GM10266 (cell line): ENCODE measurements at regions not wholly inside any gene's neighbourhood (a gene's known extent, or its start where the extent isn't known, plus 50 kb on each side); places are given as distances from the start of the nearest gene placed in this dataset.

Experiments used
- DNase-seq: peaks from one replicate; pipeline ENCODE4 v3.0.0; 2012; ENCODE audit errors: extremely low spot score
- TF ChIP-seq, protein P1 (sequence below): IDR thresholded peaks from 2 replicates; pipeline ENCODE4 v1.5.1; 2012; ENCODE audit warnings: mild to moderate bottlenecking, low read depth; ENCODE audit not compliant: control insufficient read depth, insufficient read depth; ENCODE audit errors: missing control alignments

DNA sequence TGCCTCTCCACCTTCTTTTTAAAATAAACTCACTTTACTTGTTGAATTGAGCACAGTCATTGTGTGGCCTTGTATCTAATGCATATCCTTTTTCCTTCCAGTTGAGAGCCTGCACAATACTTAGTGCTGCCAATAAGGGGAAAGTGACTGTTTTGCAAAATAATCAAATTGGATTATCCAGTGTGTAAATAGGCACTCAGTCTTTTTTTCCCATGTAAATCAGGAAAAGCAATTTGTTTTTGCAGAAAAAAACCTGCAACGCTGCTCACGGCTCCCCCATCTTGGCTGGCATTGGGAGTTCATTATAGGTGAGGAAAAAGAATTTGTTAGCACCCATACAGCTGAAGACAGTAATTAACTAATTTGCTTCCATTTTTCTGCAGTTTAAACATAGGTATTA, 299.9 kb downstream of the CSNK1G3 start:
- TF ChIP-seq, protein P1, sequence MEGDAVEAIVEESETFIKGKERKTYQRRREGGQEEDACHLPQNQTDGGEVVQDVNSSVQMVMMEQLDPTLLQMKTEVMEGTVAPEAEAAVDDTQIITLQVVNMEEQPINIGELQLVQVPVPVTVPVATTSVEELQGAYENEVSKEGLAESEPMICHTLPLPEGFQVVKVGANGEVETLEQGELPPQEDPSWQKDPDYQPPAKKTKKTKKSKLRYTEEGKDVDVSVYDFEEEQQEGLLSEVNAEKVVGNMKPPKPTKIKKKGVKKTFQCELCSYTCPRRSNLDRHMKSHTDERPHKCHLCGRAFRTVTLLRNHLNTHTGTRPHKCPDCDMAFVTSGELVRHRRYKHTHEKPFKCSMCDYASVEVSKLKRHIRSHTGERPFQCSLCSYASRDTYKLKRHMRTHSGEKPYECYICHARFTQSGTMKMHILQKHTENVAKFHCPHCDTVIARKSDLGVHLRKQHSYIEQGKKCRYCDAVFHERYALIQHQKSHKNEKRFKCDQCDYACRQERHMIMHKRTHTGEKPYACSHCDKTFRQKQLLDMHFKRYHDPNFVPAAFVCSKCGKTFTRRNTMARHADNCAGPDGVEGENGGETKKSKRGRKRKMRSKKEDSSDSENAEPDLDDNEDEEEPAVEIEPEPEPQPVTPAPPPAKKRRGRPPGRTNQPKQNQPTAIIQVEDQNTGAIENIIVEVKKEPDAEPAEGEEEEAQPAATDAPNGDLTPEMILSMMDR, result no peak
- no peak for DNase-seq

DNA sequence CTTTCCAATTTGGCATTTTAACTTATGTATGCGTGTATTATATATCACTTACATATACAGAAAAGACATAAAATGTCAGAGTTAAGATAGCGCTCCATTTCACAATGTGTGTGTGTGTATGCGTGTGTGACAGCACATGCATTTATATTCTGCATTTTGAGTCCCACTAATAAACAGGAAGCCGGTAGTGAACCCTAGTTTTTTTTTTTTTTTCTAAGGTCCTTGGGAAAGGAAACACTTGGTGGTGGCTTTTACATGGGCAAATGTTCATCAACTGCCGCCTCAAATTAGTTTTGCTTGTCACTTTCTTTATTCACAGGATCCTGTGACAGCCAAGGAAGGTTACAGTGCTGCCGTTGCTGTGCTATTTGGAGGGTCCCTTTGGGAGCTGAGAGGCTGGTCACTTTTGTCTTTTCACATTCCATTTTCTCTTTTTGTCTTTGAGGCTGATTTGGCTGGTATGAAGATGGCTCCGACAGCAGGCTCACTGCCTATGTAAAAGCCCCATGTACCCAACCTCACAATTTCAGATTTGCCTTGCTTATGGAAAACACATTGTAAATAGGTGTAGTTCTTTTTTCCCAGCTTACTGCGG, 298.9 kb downstream of the CSNK1G3 start:
- DNase-seq, result no peak
- TF ChIP-seq, protein P1, result no peak

DNA sequence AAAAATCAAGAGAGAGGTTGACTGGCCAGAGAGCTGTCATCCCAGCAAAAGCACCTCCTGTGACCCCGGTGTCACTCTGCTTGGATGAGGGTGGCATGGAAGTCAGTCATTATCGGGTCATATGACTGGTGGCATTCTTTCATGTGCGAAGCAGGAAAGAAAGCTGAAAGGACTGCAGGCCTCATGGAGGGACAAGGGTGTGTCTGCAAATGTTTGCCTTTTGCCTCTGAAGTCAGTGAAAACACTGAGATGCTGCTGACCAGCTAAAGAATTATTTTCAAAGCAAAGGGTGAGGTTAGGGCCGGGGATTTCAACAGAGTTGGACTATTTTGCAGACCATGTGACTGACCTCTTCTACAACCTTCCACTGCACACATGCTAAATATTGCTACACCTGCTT, 298.3 kb downstream of the CSNK1G3 start:
- TF ChIP-seq, protein P1, result no peak

DNA sequence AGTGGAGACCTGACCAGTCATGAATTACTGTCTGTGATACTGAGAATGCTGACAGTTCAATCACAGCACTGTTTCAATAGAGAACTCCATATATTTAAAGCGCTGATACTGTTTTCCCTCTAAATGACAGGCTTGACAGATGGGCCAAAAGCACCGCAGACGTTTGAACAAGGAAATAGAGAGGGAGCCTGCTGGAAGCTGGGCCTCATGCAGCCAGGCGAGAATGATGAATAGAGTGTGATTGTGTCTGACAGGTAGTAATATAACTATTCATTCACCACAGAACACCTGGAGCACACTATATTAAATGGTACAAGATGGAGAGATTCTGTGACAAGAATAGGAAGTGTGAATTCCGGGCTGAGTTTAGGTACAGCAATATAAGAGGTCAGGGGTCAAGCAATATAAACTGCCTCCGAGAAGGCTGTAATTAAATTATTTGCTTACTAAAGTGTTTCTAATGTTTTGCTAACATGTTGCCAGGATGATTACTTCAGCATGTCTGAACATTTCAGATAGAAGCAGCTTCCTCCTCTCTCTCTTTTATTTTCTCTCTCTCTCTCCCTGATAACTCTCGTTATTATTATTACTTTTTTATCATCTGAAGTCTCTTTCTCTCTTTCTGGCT, 297.7 kb downstream of the CSNK1G3 start:
- no peak for DNase-seq
- TF ChIP-seq, protein P1, result no peak

More for the DNA sequence above, 298.3 kb downstream of the CSNK1G3 start:
- no peak for DNase-seq

DNA sequence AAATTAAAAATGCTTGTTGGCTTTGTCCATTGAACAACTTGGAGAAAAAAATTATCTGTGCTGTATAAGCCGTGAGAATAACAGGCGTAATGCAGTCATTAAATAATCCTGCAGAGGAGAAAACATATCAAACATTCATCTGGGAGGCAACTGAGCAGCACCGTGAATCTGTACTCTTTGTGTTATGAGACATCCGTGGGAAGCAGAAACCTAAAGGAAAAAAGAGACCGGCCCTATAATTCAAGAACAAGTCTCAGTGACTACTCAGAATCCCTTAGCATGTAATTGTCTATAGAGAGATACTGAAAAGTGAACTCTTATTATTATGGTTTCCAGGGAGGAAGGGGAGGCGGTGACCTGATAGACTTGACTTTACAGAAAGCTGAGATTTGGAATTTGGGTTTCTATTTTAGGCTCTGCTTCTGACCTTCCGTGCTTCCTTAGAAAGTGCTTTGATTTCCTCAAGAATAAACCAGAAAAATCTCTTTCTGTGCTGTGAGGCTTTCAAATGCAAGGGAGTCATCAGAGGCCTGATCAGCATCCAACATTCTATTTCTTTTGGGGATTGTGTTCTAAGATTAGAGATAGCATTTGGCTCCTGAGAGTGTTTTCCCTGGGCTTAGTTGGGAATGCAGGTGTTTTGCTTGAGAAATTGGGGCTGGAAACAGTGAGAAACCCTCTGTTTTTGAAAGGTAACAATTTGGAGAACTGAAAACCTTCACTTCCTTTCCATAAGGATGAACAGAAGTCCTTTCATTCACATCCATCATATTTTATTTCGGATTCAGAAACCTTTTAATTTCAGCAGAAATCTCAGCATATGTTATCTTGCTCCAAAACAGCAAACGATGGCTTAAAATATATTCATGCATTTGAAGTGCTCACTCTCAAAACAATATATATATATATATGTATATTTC, 296.7 kb downstream of the CSNK1G3 start:
- no peak for DNase-seq
- TF ChIP-seq, protein P1, result no peak

DNA sequence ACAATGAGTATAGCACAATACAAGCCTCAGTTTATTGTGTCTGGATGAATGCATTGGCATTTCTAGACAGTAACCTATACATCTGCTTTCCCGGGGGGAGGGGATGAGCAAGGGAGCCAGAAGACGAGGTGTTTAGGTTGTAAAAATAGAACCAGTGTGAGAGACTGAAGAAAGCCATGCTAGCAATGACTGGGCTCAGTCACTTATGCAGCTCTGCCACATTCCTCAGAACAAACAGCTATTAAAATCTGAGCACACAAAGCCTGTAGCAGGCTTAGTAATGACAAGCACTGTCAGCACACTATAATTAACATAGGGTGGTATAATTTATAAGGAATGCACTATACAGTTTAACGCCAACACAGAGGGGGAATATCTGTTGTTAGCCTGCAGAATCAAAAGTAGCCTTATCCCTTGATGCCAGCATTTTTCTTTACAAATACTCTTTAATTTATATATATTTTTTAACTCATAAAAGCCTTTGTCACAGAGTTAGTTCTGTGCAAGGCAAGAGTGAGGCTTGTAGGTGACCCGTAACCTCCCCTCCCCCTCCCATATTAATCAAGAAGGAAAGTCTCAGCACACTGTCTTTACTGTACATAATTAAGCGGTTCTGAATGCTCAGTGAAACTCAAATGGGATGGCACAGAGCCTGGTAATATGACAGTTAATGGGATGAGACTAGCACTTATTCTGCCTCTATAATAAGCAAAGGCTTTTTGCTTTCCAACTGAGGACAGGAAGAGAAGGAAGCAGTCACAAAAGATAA, 295.4 kb downstream of the CSNK1G3 start:
- no peak for DNase-seq

More for the DNA sequence above, 295.4 kb downstream of the CSNK1G3 start:
- TF ChIP-seq, protein P1, result no peak
